Liver (tissue), 8 donors: ENCODE measurements at regions not wholly inside any gene's neighbourhood (a gene's known extent, or its start where the extent isn't known, plus 50 kb on each side); places are given as distances from the start of the nearest gene placed in this dataset.

Source experiments
- DNase-seq: peaks from one replicate; pipeline ENCODE4 v3.0.0-alpha.2; 2017; ENCODE audit warnings: low spot score
- H3K27ac ChIP-seq, 2 donors: one replicate each; pipeline ENCODE4 v1.7.0; 2013; ENCODE audit warnings: inconsistent platforms in 2 of 2, low read length in 2 of 2, control low read depth in 1 of 2, low read depth in 1 of 2, mild to moderate bottlenecking in 1 of 2
- H3K27me3 ChIP-seq, 4 donors: one replicate each; pipeline versions ENCODE4 v1.6.1 to v1.7.0; 2013; ENCODE audit warnings: low read length in 3 of 4, inconsistent platforms in 1 of 4, mild to moderate bottlenecking in 1 of 4, moderate library complexity in 1 of 4; ENCODE audit not compliant: control insufficient read depth in 4 of 4, insufficient read depth in 4 of 4
- H3K36me3 ChIP-seq, 4 donors: one replicate each; pipeline versions ENCODE4 v1.6.1 to v1.7.0; 2013; ENCODE audit warnings: low read length in 3 of 4, mild to moderate bottlenecking in 3 of 4, low read depth in 1 of 4, moderate library complexity in 1 of 4; ENCODE audit not compliant: control insufficient read depth in 4 of 4, insufficient read depth in 3 of 4
- H3K4me1 ChIP-seq, 4 donors: one replicate each; pipeline versions ENCODE4 v1.6.1 to v1.7.0; 2013; ENCODE audit warnings: low read length in 3 of 4, mild to moderate bottlenecking in 3 of 4, moderate library complexity in 1 of 4; ENCODE audit not compliant: control insufficient read depth in 4 of 4, insufficient read depth in 4 of 4
- H3K4me3 ChIP-seq, 3 donors: one replicate each; pipeline versions ENCODE4 v1.6.1 to v1.7.0; 2013; ENCODE audit warnings: low read length in 3 of 3, control low read depth in 1 of 3, low read depth in 1 of 3, mild to moderate bottlenecking in 1 of 3
- H3K9ac ChIP-seq, 2 donors: one replicate each; pipeline ENCODE4 v1.7.0; 2013; ENCODE audit warnings: low read length in 2 of 2, mild to moderate bottlenecking in 2 of 2, moderate library complexity in 2 of 2, control low read depth in 1 of 2, low read depth in 1 of 2
- H3K9me3 ChIP-seq, 4 donors: one replicate each; pipeline versions ENCODE4 v1.6.1 to v1.7.0; 2013; ENCODE audit warnings: low read length in 3 of 4; ENCODE audit not compliant: control insufficient read depth in 4 of 4
- FOXA2 ChIP-seq: IDR thresholded peaks from 2 replicates; pipeline ENCODE4 v1.6.1; 2016; ENCODE audit warnings: antibody characterized with exemption
- GABPA ChIP-seq, 2 donors: IDR thresholded peaks in 1 of 2; conservative IDR thresholded peaks in 1 of 2; 2 replicates each; pipeline ENCODE4 v1.6.1; 2016; ENCODE audit warnings: antibody characterized with exemption in 2 of 2, mild to moderate bottlenecking in 1 of 2, moderate library complexity in 1 of 2
- HNF4A ChIP-seq, 2 donors: conservative IDR thresholded peaks; 2 replicates each; pipeline ENCODE4 v1.6.1; 2016; ENCODE audit warnings: antibody characterized with exemption in 2 of 2, mild to moderate bottlenecking in 2 of 2
- HNF4G ChIP-seq: IDR thresholded peaks from 2 replicates; pipeline ENCODE4 v1.6.1; 2016; ENCODE audit warnings: antibody characterized with exemption
- JUND ChIP-seq, 2 donors: IDR thresholded peaks; 2 replicates each; pipeline ENCODE4 v1.6.1; 2016; ENCODE audit warnings: antibody characterized with exemption in 2 of 2
- RAD21 ChIP-seq, 2 donors: IDR thresholded peaks; 2 replicates each; pipeline ENCODE4 v1.6.1; 2016; ENCODE audit warnings: antibody characterized with exemption in 2 of 2, mild to moderate bottlenecking in 2 of 2
- SP1 ChIP-seq: IDR thresholded peaks from 2 replicates; pipeline ENCODE4 v1.6.1; 2018; ENCODE audit warnings: antibody characterized with exemption, mild to moderate bottlenecking
- YY1 ChIP-seq: IDR thresholded peaks from 2 replicates; pipeline ENCODE4 v1.6.1; 2016; ENCODE audit warnings: antibody characterized with exemption, mild to moderate bottlenecking
- WGBS: extraction: QIAGEN DNeasy Blood & Tissue Kit; methylation state at CpG from one replicate; pipeline ENCODE4 v1.1.7; 2013; 5-methylcytosine and 5-hydroxymethylcytosine counted together
- TF ChIP-seq, protein P1 (sequence below): IDR thresholded peaks from 2 replicates; pipeline ENCODE4 v1.6.1; 2016; ENCODE audit warnings: antibody characterized with exemption, mild to moderate bottlenecking
- TF ChIP-seq, protein P2 (sequence below): fragments of 150-350 bp; IDR thresholded peaks from 2 replicates; pipeline ENCODE4 v1.5.1; 2017; ENCODE audit warnings: improper control_type of control experiment, low read depth, low read length; ENCODE audit not compliant: missing input control
- TF ChIP-seq, protein P3 (sequence below): IDR thresholded peaks from 2 replicates; pipeline ENCODE4 v1.6.1; 2016; ENCODE audit warnings: antibody characterized with exemption
- TF ChIP-seq, protein P4 (sequence below): IDR thresholded peaks from 2 replicates; pipeline ENCODE4 v1.6.1; 2016; ENCODE audit warnings: antibody characterized with exemption
- donor health status: healthy.
- donor health status: healthy.
- donor health status: healthy.
- donor health status: healthy.
- donor health status: healthy.

DNA sequence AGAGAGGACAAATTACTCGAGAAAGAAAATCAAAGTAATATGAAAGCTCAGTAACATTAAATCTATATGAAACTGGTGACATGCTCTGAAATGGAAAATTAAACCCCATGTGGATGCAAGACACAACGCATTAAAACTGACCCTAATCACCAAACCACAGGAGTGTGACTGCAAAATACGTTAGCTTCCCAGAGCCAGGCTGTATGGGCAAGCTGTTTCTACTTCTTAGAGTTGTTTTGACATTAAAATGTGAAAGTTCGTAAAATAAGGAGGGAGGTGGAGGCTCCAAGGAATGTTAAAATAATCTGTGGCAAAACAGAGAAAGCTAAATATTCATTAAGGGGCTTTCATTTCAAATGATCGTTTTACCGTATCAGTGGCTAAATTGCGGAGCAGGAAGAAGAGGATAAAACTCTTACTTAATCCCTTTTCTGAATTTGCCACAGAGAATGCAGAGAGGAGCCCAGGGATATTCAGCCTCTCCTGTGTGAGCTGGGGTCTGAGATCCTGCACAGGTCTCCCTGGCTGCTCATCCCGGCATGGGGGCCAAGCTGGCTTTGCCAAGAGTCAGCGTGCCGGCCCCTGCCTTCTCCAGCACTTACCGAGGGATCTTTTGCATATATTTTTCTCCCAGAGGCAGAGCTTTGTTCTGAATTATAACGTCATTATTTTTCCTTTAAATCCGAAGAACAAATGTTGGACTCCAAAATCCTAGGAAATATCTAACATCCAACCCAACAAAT lies 239.8 kb upstream of the THBS1 start (continued):
- TF ChIP-seq JUND (IDR thresholded peaks at IDR 0.05): no peak
- no peak for TF ChIP-seq HNF4A (conservative IDR thresholded peaks at IDR 0.05)
- TF ChIP-seq, protein P1, sequence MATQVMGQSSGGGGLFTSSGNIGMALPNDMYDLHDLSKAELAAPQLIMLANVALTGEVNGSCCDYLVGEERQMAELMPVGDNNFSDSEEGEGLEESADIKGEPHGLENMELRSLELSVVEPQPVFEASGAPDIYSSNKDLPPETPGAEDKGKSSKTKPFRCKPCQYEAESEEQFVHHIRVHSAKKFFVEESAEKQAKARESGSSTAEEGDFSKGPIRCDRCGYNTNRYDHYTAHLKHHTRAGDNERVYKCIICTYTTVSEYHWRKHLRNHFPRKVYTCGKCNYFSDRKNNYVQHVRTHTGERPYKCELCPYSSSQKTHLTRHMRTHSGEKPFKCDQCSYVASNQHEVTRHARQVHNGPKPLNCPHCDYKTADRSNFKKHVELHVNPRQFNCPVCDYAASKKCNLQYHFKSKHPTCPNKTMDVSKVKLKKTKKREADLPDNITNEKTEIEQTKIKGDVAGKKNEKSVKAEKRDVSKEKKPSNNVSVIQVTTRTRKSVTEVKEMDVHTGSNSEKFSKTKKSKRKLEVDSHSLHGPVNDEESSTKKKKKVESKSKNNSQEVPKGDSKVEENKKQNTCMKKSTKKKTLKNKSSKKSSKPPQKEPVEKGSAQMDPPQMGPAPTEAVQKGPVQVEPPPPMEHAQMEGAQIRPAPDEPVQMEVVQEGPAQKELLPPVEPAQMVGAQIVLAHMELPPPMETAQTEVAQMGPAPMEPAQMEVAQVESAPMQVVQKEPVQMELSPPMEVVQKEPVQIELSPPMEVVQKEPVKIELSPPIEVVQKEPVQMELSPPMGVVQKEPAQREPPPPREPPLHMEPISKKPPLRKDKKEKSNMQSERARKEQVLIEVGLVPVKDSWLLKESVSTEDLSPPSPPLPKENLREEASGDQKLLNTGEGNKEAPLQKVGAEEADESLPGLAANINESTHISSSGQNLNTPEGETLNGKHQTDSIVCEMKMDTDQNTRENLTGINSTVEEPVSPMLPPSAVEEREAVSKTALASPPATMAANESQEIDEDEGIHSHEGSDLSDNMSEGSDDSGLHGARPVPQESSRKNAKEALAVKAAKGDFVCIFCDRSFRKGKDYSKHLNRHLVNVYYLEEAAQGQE: no peak

DNA sequence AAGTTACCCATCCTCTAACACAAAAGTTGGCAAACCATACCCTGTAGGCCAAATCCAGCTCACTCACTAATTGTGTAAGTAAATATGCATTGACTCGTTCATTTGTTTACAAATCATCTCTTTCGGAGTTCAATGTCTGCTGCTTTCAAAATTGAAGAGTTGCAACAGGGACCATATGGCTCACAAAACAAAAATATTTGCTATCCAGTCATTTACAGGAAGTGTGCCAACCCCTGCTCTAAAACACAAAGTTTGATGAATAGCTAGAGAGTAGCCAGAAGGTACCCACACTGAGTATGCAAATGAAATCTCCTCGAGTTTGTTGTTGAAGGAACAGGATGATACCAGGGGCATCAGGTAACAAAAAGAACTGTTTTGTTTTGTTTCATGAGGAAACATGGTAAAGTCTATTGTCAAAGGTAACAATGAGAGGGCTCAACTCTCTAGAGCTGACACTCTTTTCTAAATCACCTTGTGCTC lies 236.2 kb upstream of the THBS1 start:
- DNase-seq: no peak
- no peaks in the 10 kb centered on the region for H3K36me3 ChIP-seq
- WGBS: 41% methylated on average over 3 of the region's 3 CpGs
- H3K27ac ChIP-seq: no peak overlapping the region
- peaks cover 0 to 12% (median 0%) of the 10 kb centered on the region in 4 donors for H3K9me3 ChIP-seq
- H3K27me3 ChIP-seq: no peaks in the 10 kb centered on the region
- peak in 1 of 2 donors; percentile 13 for TF ChIP-seq HNF4A (conservative IDR thresholded peaks at IDR 0.05)
- TF ChIP-seq, protein P2, sequence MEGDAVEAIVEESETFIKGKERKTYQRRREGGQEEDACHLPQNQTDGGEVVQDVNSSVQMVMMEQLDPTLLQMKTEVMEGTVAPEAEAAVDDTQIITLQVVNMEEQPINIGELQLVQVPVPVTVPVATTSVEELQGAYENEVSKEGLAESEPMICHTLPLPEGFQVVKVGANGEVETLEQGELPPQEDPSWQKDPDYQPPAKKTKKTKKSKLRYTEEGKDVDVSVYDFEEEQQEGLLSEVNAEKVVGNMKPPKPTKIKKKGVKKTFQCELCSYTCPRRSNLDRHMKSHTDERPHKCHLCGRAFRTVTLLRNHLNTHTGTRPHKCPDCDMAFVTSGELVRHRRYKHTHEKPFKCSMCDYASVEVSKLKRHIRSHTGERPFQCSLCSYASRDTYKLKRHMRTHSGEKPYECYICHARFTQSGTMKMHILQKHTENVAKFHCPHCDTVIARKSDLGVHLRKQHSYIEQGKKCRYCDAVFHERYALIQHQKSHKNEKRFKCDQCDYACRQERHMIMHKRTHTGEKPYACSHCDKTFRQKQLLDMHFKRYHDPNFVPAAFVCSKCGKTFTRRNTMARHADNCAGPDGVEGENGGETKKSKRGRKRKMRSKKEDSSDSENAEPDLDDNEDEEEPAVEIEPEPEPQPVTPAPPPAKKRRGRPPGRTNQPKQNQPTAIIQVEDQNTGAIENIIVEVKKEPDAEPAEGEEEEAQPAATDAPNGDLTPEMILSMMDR: no peak
- no peak overlapping the region for H3K4me3 ChIP-seq
- no peaks in the 10 kb centered on the region for H3K4me1 ChIP-seq
- no peak overlapping the region for H3K9ac ChIP-seq

DNA sequence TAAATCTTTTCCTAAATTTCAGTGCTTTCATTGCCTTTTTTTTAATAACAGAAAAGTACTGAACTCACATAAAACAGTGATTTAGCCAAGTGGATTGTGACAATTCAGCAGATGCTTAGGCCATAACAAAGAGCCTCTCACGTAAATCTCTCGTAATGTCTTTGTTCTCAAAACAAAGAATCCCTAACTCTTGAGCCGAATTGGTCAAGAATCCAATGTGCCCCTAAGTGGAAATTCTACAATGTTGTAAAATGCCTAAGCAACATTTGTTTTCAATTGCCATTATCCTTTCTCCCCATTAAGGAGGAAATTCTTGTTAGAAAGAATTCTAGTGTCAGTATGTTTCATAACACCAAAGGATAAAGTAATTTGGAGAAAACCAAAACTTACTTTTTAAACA lies 235.7 kb upstream of the THBS1 start:
- Histone ChIP-seq H3K27me3 (no peaks in the 10 kb centered on the region), H3K36me3 (no peaks in the 10 kb centered on the region), H3K4me3 (no peak overlapping the region), H3K4me1 (no peaks in the 10 kb centered on the region), H3K9ac (no peak overlapping the region), H3K9me3 (peaks cover 0 to 12% (median 0%) of the 10 kb centered on the region in 4 donors), H3K27ac (no peak overlapping the region)
- DNase-seq: no peak
- no peak for TF ChIP-seq HNF4G
- TF ChIP-seq GABPA (IDR thresholded peaks at IDR 0.05 in 1 of 2, conservative IDR thresholded peaks at IDR 0.05 in 1 of 2): no peak
- TF ChIP-seq, protein P3, sequence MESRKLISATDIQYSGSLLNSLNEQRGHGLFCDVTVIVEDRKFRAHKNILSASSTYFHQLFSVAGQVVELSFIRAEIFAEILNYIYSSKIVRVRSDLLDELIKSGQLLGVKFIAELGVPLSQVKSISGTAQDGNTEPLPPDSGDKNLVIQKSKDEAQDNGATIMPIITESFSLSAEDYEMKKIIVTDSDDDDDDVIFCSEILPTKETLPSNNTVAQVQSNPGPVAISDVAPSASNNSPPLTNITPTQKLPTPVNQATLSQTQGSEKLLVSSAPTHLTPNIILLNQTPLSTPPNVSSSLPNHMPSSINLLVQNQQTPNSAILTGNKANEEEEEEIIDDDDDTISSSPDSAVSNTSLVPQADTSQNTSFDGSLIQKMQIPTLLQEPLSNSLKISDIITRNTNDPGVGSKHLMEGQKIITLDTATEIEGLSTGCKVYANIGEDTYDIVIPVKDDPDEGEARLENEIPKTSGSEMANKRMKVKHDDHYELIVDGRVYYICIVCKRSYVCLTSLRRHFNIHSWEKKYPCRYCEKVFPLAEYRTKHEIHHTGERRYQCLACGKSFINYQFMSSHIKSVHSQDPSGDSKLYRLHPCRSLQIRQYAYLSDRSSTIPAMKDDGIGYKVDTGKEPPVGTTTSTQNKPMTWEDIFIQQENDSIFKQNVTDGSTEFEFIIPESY: no peak
- TF ChIP-seq FOXA2: no peak
- TF ChIP-seq RAD21 (IDR thresholded peaks at IDR 0.05): no peak
- TF ChIP-seq, protein P4, sequence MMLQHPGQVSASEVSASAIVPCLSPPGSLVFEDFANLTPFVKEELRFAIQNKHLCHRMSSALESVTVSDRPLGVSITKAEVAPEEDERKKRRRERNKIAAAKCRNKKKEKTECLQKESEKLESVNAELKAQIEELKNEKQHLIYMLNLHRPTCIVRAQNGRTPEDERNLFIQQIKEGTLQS: no peak
- TF ChIP-seq SP1: no peak
- TF ChIP-seq YY1: no peak
- 61% methylated on average over 3 of the region's 3 CpGs for WGBS
